ENCODE measurements at regions not wholly inside any gene's neighbourhood (a gene's known extent, or its start where the extent isn't known, plus 50 kb on each side); places are given as distances from the start of the nearest gene placed in this dataset.

DNA sequence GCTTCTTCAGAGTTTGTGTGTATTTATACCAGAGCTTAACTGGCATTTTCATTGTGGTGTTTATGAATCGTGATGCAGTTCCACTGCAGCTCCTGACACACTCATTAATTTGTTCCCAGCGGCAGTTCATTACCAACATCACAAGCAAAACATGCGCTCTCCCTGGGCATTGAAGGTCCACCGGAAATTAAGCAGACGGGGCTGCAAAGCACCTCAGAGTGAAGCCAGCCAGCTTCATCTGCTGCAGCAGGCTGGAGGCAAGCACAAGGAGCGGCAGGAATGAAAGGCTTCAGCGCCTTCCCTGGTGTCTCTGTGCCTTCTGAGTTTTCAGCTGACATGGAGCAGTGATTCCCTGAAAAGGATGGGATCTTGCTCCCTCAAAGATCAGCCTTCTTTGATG lies 246.0 kb upstream of the SPTLC3 start:
- H4K8ac ChIP-seq (ENCODE audit: extremely low read depth, insufficient read depth, low read length), result no peak overlapping the region
- no peak overlapping the region for H3K23ac ChIP-seq (ENCODE audit: insufficient read length)
- H3K4ac ChIP-seq (replicated peaks; ENCODE audit: insufficient read length, low read depth, low read length), result no peak overlapping the region
- peaks cover 0 to 25% (median 11%) of the 10 kb centered on the region in 4 experiments; a peak in 3 of 7 replicates for H3K4me1 ChIP-seq (replicated peaks in 1 of 4; ENCODE audit: control insufficient read depth in 3 of 4, insufficient read depth in 4 of 4, low read length in 3 of 4)
- no peak overlapping the region for H3K4me2 ChIP-seq (ENCODE audit: insufficient read depth in 1 of 2, low read depth in 2 of 2, low read length in 2 of 2)
- H4K5ac ChIP-seq (ENCODE audit: insufficient read length, low read depth, low read length), result no peak overlapping the region
- no peak overlapping the region for H2BK12ac ChIP-seq (ENCODE audit: low read depth, low read length)
- ChIA-PET CTCF (ENCODE audit: partially characterized antibody) (interaction anchor here (0.8 to 1.6 kb wide), 3 partner anchors 12 to 76 kb away, joined by 3 to 5 read pairs (median 4); no protein-coding TSS in a partner anchor), POLR2A (ENCODE audit: partially characterized antibody) (interaction anchor here (1.1 to 5.2 kb wide), 12 partner anchors 9 to 171 kb away, joined by 3 to 54 read pairs (median 3); no protein-coding TSS in a partner anchor)
- H2BK5ac ChIP-seq (ENCODE audit: low read depth, low read length), result no peak overlapping the region
- H3K23me2 ChIP-seq (ENCODE audit: low read depth, low read length), result no peaks in the 10 kb centered on the region
- H3K79me1 ChIP-seq (ENCODE audit: low read depth, low read length), result no peaks in the 10 kb centered on the region
- H3K27ac ChIP-seq (ENCODE audit: low read depth, low read length), result no peak overlapping the region; the same call in 1 of the 2 replicates
- peaks cover 0 to 38% (median 7%) of the 10 kb centered on the region in 4 experiments; a peak in 3 of 8 replicates for H3K36me3 ChIP-seq (ENCODE audit: control insufficient read depth in 2 of 4, insufficient read depth in 4 of 4, low read length in 3 of 4)
- WGBS, 2 experiments (ENCODE audit: extremely low coverage in 1 of 2, insufficient coverage in 1 of 2, insufficient read length in 1 of 2, insufficient replicate concordance in 2 of 2, low coverage in 1 of 2, low lambda C conversion rate in 2 of 2, missing lambda C conversion rate in 1 of 2), result 80% methylated on average over 7 of the region's 7 CpGs; no CpG with 5 or more reads in 1 of the 2 experiments
- FAIRE-seq (no peak), DNase-seq (ENCODE audit: low read depth in 1 of 2, low spot score in 2 of 2) (no peak)
- H3K79me2 ChIP-seq (ENCODE audit: control insufficient read depth in 1 of 2, insufficient read depth in 2 of 2, low read length in 2 of 2), result no peaks in the 10 kb centered on the region
- H3K27me3 ChIP-seq (replicated peaks in 1 of 4; ENCODE audit: control insufficient read depth in 3 of 4, extremely low read depth in 1 of 4, insufficient read depth in 3 of 4, low read length in 3 of 4), result no peaks in the 10 kb centered on the region
- H2BK120ac ChIP-seq (replicated peaks; ENCODE audit: low read depth, low read length), result no peak overlapping the region
- no peak overlapping the region for H2BK20ac ChIP-seq (ENCODE audit: low read length)
- H3K18ac ChIP-seq (ENCODE audit: extremely low read depth, low read length), result peak overlapping the region; percentile 20; the same call in 1 of the 2 replicates
- H4K20me1 ChIP-seq (replicated peaks in 1 of 2; ENCODE audit: control insufficient read depth in 1 of 2, insufficient read depth in 2 of 2, low read length in 2 of 2), result no peaks in the 10 kb centered on the region
- no peak overlapping the region for H2AFZ ChIP-seq (ENCODE audit: low read length)
- H2BK15ac ChIP-seq (ENCODE audit: low read length), result no peak overlapping the region
- no peak overlapping the region for H3K14ac ChIP-seq (ENCODE audit: insufficient read length)
- no peak overlapping the region for H3K56ac ChIP-seq (replicated peaks; ENCODE audit: insufficient read length, low read depth, low read length)
- no peak overlapping the region for H3K4me3 ChIP-seq (ENCODE audit: extremely low read depth in 1 of 4, insufficient read depth in 2 of 4, low read depth in 3 of 4, low read length in 4 of 4)
- H3K9ac ChIP-seq (replicated peaks in 1 of 4; ENCODE audit: extremely low read depth in 1 of 4, low read depth in 3 of 4, low read length in 3 of 4), result no peak overlapping the region
- no peaks in the 10 kb centered on the region for H3K9me3 ChIP-seq (ENCODE audit: insufficient read depth in 2 of 2, low read depth in 1 of 2, low read length in 1 of 2)
- H2AK5ac ChIP-seq (ENCODE audit: low read depth, low read length), result no peak overlapping the region
- peak; percentile 54; the same call in 1 of the 2 replicates for TF ChIP-seq POLR2AphosphoS5 (IDR thresholded peaks at IDR 0.05; ENCODE audit: low read depth, low read length)
- no peak for TF ChIP-seq CTBP2 (IDR thresholded peaks at IDR 0.05; ENCODE audit: borderline replicate concordance, insufficient read depth, insufficient read length, low read length)
- no peak overlapping the region for H4K91ac ChIP-seq (replicated peaks; ENCODE audit: insufficient read length, low read length)

Data from H1 (cell line).